ENCODE measurements at regions not wholly inside any gene's neighbourhood (a gene's known extent, or its start where the extent isn't known, plus 50 kb on each side); places are given as distances from the start of the nearest gene placed in this dataset.

- no peak for DNase-seq (ENCODE audit: low read depth in 3 of 3)
These were observed 354.6 kb downstream of the ZSWIM6 start for GRCh38 chr5:61686491-61687257.

GRCh38 chr5:61687371-61687770 is 355.3 kb downstream of the ZSWIM6 start:
- DNase-seq (ENCODE audit: low read depth in 3 of 3), result no peak

GRCh38 chr5:61689153-61689846 is 357.2 kb downstream of the ZSWIM6 start:
- no peak for DNase-seq (ENCODE audit: low read depth in 3 of 3)

GRCh38 chr5:61697809-61698558 is 365.9 kb downstream of the ZSWIM6 start:
- no peak for DNase-seq (ENCODE audit: low read depth in 3 of 3)

- DNase-seq (ENCODE audit: low read depth in 3 of 3), result no peak
These were observed 370.0 kb downstream of the ZSWIM6 start for GRCh38 chr5:61701877-61702602.

- DNase-seq (ENCODE audit: low read depth in 3 of 3), result no peak
These were observed 370.7 kb downstream of the ZSWIM6 start for GRCh38 chr5:61702784-61703183.

- DNase-seq (ENCODE audit: low read depth in 3 of 3), result no peak
These were observed 372.2 kb downstream of the ZSWIM6 start for GRCh38 chr5:61704289-61704688.

- no peak for DNase-seq (ENCODE audit: low read depth in 3 of 3)
These were observed 374.7 kb downstream of the ZSWIM6 start for GRCh38 chr5:61706751-61707150.

GRCh38 chr5:61719124-61719523 is 387.1 kb downstream of the ZSWIM6 start:
- no peak for DNase-seq (ENCODE audit: low read depth in 3 of 3)

- DNase-seq (ENCODE audit: low read depth in 3 of 3), result no peak
These were observed 388.8 kb downstream of the ZSWIM6 start for GRCh38 chr5:61720829-61721228.

GRCh38 chr5:61724102-61724501 is 392.0 kb downstream of the ZSWIM6 start:
- DNase-seq (ENCODE audit: low read depth in 3 of 3), result no peak

- no peak for DNase-seq (ENCODE audit: low read depth in 3 of 3)
These were observed 396.2 kb downstream of the ZSWIM6 start for GRCh38 chr5:61728287-61728686.

GRCh38 chr5:61730866-61731265 is 398.8 kb downstream of the ZSWIM6 start:
- DNase-seq (ENCODE audit: low read depth in 3 of 3), result no peak

- DNase-seq (ENCODE audit: low read depth in 3 of 3), result no peak
These were observed 399.3 kb downstream of the ZSWIM6 start for GRCh38 chr5:61731267-61731945.

- DNase-seq (ENCODE audit: low read depth in 3 of 3), result no peak
These were observed 399.9 kb downstream of the ZSWIM6 start for GRCh38 chr5:61731946-61732314.

GRCh38 chr5:61732369-61732768 is 400.3 kb downstream of the ZSWIM6 start:
- no peak for DNase-seq (ENCODE audit: low read depth in 3 of 3)

- DNase-seq (ENCODE audit: low read depth in 3 of 3), result no peak
These were observed 400.7 kb downstream of the ZSWIM6 start for GRCh38 chr5:61732796-61733195.

- no peak for DNase-seq (ENCODE audit: low read depth in 3 of 3)
These were observed 401.9 kb downstream of the ZSWIM6 start for GRCh38 chr5:61734001-61734400.

- no peak for DNase-seq (ENCODE audit: low read depth in 3 of 3)
These were observed 402.9 kb downstream of the ZSWIM6 start for GRCh38 chr5:61734966-61735365.

GRCh38 chr5:61735531-61735930 is 403.5 kb downstream of the ZSWIM6 start:
- DNase-seq (ENCODE audit: low read depth in 3 of 3), result no peak

GRCh38 chr5:61735995-61736394 is 403.9 kb downstream of the ZSWIM6 start:
- no peak for DNase-seq (ENCODE audit: low read depth in 3 of 3)

All from stimulated activated CD4-positive, alpha-beta T cell treated with anti-CD3 and anti-CD28 coated beads, TNF-alpha, amount 100 ng/mL, for 24 hours (primary cell).